HG02623 (cell line): ENCODE measurements at regions not wholly inside any gene's neighbourhood (a gene's known extent, or its start where the extent isn't known, plus 50 kb on each side); places are given as distances from the start of the nearest gene placed in this dataset.

Source experiments
- ATAC-seq: cut with Tn5 transposase; IDR thresholded peaks from one replicate; pipeline ENCODE4 v1.9.1; 2021; ENCODE audit warnings: moderate library complexity; ENCODE audit not compliant: unreplicated experiment

DNA sequence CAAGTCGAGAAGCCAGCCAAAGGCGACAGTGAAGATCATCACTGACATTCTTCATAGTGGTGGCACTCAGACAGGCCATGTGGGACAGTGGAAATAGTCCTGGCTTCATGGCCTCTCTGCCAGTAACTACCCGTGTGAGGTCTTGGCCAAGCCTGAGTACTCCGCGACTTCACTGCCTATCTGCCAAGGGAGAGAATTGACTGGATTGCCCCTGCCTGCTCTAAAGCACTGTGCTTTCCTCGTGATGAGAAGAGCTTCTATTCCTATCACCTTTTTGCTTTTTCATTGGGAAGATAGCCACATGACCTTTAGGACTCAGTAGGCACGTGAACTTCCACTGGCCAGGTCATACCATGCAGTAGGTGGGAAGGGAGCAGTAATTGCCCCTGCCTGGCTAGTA is 239.3 kb downstream of the HAUS1 start:
- ATAC-seq: no peak

- peak; percentile 79 for ATAC-seq
Measured at GRCh38 chr18:46343931-46344372, 239.8 kb downstream of the HAUS1 start.

- ATAC-seq: no peak
Measured at GRCh38 chr18:46344416-46345180, 240.4 kb downstream of the HAUS1 start.

GRCh38 chr18:46345181-46345465 is 240.9 kb downstream of the HAUS1 start:
- no peak for ATAC-seq

- ATAC-seq: peak; percentile 34
Measured at GRCh38 chr18:46346213-46346612, 242.0 kb downstream of the HAUS1 start.

- no peak for ATAC-seq
Measured at GRCh38 chr18:46346896-46347630, 242.9 kb downstream of the HAUS1 start.

GRCh38 chr18:46350598-46351159 is 246.5 kb downstream of the HAUS1 start:
- ATAC-seq: no peak

DNA sequence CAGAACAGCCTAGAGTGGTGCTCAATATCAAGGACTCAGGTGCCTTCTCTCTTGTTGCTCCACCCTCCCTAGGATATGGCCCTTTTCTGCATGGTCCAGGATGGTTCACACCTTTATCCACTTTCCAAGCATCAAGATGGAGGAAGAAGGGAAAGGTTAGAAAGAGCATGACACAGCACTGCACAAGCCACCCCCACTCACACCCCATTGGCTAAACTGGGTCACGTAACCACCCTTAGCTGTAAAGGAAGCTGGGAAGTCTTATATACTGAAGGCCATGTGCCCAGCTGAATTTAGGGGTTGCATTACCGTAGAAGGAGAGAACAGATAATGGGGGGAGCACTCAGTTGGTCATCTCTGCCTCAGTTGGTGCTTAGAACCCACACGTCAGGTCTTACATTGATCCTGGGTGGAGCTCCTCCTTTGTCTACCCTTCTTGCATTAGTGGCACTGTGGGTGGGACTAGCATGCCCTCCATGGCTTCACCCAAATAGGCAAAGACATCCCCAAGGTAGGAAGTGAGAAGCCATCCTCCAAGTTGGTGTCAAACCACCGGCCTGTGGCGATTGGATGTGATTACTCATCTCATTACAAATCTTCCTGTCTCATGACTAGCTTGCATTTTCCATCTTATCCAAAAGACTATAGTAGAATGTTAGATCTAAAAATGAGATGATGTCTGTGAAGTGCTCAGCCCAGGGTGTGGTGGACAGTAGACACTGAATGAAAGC is 248.5 kb downstream of the HAUS1 start:
- no peak for ATAC-seq

GRCh38 chr18:46353460-46353859 is 249.3 kb downstream of the HAUS1 start:
- ATAC-seq: no peak

- ATAC-seq: no peak
Measured at GRCh38 chr18:46356278-46357033, 252.3 kb downstream of the HAUS1 start.

GRCh38 chr18:46360102-46360699 is 256.0 kb downstream of the HAUS1 start:
- ATAC-seq: no peak

DNA sequence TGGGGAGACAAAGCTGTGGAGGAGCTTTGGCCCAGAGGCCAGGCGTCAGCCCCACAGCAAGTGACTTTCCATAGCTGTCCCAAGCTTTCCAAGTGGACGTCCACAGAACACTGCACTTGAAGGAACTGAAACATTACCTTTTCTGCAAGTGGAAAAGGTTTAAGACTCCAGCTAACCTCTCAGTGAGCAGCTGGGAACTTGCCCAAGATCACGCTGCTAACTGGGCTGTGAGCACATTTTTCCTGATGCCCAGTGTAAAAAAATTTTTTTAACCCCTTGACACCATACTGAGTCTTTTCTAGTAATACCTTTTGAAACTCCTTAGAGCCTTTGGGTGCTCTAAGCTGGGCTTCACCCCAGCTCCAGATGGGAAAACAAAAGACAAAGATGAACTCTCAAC is 256.7 kb downstream of the HAUS1 start:
- no peak for ATAC-seq

GRCh38 chr18:46362533-46362932 is 258.3 kb downstream of the HAUS1 start:
- ATAC-seq: no peak

DNA sequence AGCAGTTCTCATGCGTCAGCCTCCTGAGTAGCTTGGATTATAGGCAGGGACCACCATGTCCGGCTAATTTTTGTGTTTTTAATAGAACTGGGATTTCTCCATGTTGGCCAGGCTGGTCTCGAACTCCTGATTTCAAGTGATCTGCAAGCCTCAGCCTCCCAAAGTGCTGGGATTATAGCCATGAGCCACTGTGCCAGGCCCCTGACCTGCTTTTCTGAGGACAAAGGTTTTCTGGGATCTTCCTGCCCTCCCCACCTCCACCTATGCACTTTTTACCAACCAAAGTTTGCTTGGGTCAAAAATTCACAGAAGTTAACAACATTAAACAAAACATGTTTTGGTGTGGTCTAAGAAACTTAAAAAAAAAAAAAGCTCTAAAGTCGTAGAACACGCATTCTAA is 259.9 kb downstream of the HAUS1 start:
- ATAC-seq: no peak

GRCh38 chr18:46366201-46366600 is 262.0 kb downstream of the HAUS1 start:
- ATAC-seq: no peak

GRCh38 chr18:46366751-46367376 is 262.7 kb downstream of the HAUS1 start:
- ATAC-seq: no peak

- ATAC-seq: no peak
Measured at GRCh38 chr18:46369323-46369722, 265.1 kb downstream of the HAUS1 start.

- no peak for ATAC-seq
Measured at GRCh38 chr18:46370898-46371297, 266.7 kb downstream of the HAUS1 start.

DNA sequence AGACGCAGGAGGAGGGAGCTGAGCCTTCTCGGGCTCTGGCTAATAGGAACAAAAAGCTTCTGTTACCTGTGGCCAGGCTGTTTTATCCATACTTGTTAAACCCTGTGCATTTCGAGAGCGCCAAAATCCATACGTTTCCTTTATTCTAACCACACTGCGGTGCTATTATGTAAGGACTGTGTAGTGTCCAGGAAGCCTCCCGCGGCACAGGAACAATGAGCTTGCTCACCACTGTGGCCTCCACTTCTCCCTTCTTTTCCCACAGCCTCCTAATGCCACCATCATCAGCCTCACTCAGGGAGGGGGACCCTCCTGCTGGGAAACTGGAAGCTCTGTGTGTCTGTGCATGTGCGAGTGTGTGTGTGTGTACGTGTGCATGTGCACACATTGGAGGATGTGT is 268.5 kb downstream of the HAUS1 start:
- ATAC-seq: no peak

DNA sequence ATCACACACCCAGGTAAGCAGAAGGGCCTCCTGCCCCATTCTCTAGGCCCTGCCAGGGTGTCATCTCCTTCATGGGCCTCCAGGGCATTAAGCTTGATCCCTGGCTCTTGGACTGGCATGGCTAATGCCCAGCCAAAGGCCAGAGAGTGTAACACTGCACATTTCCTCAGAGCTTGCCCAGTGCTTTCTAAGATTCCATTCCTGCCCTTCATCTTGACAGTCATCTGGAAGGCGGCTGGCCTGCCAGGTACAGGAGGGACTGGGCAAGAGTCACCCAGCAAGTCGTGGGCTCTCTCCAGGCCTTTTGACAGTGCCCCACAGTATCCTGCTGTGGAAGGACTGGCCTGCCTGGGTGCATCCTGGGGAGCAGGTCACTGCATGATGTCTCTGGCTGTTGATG is 268.9 kb downstream of the HAUS1 start:
- ATAC-seq: no peak
